ENCODE measurements at regions not wholly inside any gene's neighbourhood (a gene's known extent, or its start where the extent isn't known, plus 50 kb on each side); places are given as distances from the start of the nearest gene placed in this dataset.

- DNase-seq: no peak
These were observed 79.8 kb downstream of the BARX1 start for GRCh38 chr9:93875330-93875729.

- no peak for DNase-seq
These were observed 80.9 kb downstream of the BARX1 start for GRCh38 chr9:93874242-93874641.

- no peak for DNase-seq
These were observed 83.9 kb downstream of the BARX1 start for GRCh38 chr9:93871286-93871685.

- DNase-seq: no peak
These were observed 85.3 kb downstream of the BARX1 start for GRCh38 chr9:93869863-93870262.

GRCh38 chr9:93869088-93869487 is 86.1 kb downstream of the BARX1 start:
- DNase-seq: no peak

- DNase-seq: no peak
These were observed 89.4 kb downstream of the BARX1 start for GRCh38 chr9:93865716-93866115.

GRCh38 chr9:93865245-93865644 is 89.9 kb downstream of the BARX1 start:
- no peak for DNase-seq

GRCh38 chr9:93864840-93865239 is 90.3 kb downstream of the BARX1 start:
- DNase-seq: no peak

GRCh38 chr9:93864032-93864431 is 91.1 kb downstream of the BARX1 start:
- DNase-seq: no peak

GRCh38 chr9:93862877-93863545 is 92.1 kb downstream of the BARX1 start:
- no peak for DNase-seq

GRCh38 chr9:93861736-93862358 is 93.3 kb downstream of the BARX1 start:
- DNase-seq: no peak

- DNase-seq: peak in 1 of 2 experiments; percentile 1
These were observed 94.2 kb downstream of the BARX1 start for GRCh38 chr9:93860694-93861658.

GRCh38 chr9:93859431-93860215 is 95.5 kb downstream of the BARX1 start:
- peak in 1 of 2 experiments; percentile 1 for DNase-seq

- no peak for DNase-seq
These were observed 97.6 kb downstream of the BARX1 start for GRCh38 chr9:93857528-93857927.

GRCh38 chr9:93852728-93853127 is 102.4 kb downstream of the BARX1 start:
- no peak for DNase-seq

- no peak for DNase-seq
These were observed 108.8 kb downstream of the BARX1 start for GRCh38 chr9:93846349-93846748.

GRCh38 chr9:93843396-93843795 is 111.8 kb downstream of the BARX1 start:
- DNase-seq: no peak

GRCh38 chr9:93830606-93831005 is 124.5 kb downstream of the BARX1 start:
- DNase-seq: no peak

- DNase-seq: no peak
These were observed 125.1 kb downstream of the BARX1 start for GRCh38 chr9:93830012-93830596.

GRCh38 chr9:93829271-93830011 is 125.7 kb downstream of the BARX1 start:
- no peak for DNase-seq

- DNase-seq: no peak
These were observed 126.6 kb downstream of the BARX1 start for GRCh38 chr9:93828331-93829097.

All from NCI-H526 (cell line).